SU-DHL-6 (cell line): ENCODE measurements at regions not wholly inside any gene's neighbourhood (a gene's known extent, or its start where the extent isn't known, plus 50 kb on each side); places are given as distances from the start of the nearest gene placed in this dataset.

Source experiments
- H2AFZ ChIP-seq: fragments of 200-600 bp; sonication (generic); 2 replicates; pipeline ENCODE4 v1.6.1; 2014; ENCODE audit warnings: low read depth, mild to moderate bottlenecking, moderate library complexity, mixed read lengths, antibody characterized with exemption, low read length; ENCODE audit not compliant: severe bottlenecking
- H3F3A ChIP-seq: fragments of 200-600 bp; shearing (Covaris generic); 2 replicates; pipeline ENCODE4 v1.6.0; 2016; ENCODE audit warnings: antibody characterized with exemption, mild to moderate bottlenecking; ENCODE audit not compliant: insufficient read depth
- H3K27ac ChIP-seq: fragments of 200-600 bp; sonication (generic); 2 replicates; pipeline ENCODE4 v1.5.1; 2016; ENCODE audit warnings: low read depth, mild to moderate bottlenecking, low read length, moderate library complexity, mixed read lengths
- H3K27me3 ChIP-seq: fragments of 200-600 bp; sonication (generic), shearing (Covaris generic); 2 replicates; pipeline ENCODE4 v1.6.0; 2014; ENCODE audit warnings: mild to moderate bottlenecking, low read length
- H3K36me3 ChIP-seq: fragments of 200-600 bp; sonication (generic); 2 replicates; pipeline ENCODE4 v1.6.1; 2014; ENCODE audit warnings: mild to moderate bottlenecking, low read length, mixed read lengths
- H3K4me2 ChIP-seq: fragments of 300-600, 200-600 bp; shearing (Covaris generic), sonication (generic); 2 replicates; pipeline ENCODE4 v1.6.0; 2014; ENCODE audit warnings: low read length, low read depth, mild to moderate bottlenecking; ENCODE audit not compliant: poor library complexity, severe bottlenecking
- H3K4me3 ChIP-seq: fragments of 200-600 bp; sonication (generic); 2 replicates; pipeline ENCODE4 v1.5.1; 2014; ENCODE audit warnings: antibody characterized with exemption, low read length, mild to moderate bottlenecking, mixed read lengths; ENCODE audit not compliant: insufficient read depth, poor library complexity, severe bottlenecking
- H3K79me2 ChIP-seq: fragments of 200-600 bp; sonication (generic); 2 replicates; pipeline ENCODE4 v1.6.1; 2014; ENCODE audit warnings: mild to moderate bottlenecking, low read length, moderate library complexity; ENCODE audit not compliant: insufficient read depth
- H3K9ac ChIP-seq: fragments of 200-600 bp; sonication (generic); 2 replicates; pipeline ENCODE4 v1.7.0; 2014; ENCODE audit warnings: mild to moderate bottlenecking, low read length
- H3K9me2 ChIP-seq: fragments of 200-600 bp; sonication (generic); replicated peaks from 2 replicates; pipeline ENCODE4 v1.6.1; 2014; ENCODE audit warnings: low read length; ENCODE audit not compliant: insufficient read depth
- H3K9me3 ChIP-seq: fragments of 200-600 bp; sonication (generic); 2 replicates; pipeline ENCODE4 v1.6.1; 2014; ENCODE audit warnings: low read length, mixed read lengths; ENCODE audit not compliant: insufficient read depth
- H4K20me1 ChIP-seq: fragments of 200-600 bp; sonication (generic); 2 replicates; pipeline ENCODE4 v1.6.1; 2014; ENCODE audit warnings: low read depth, mild to moderate bottlenecking, antibody characterized with exemption, low read length, moderate library complexity, mixed read lengths
- CTCF ChIP-seq: fragments of 200-600 bp; sonication (generic); IDR thresholded peaks from one replicate; pipeline ENCODE4 v1.5.1; 2017; ENCODE audit warnings: antibody characterized with exemption, mild to moderate bottlenecking, low read length, moderate library complexity; ENCODE audit not compliant: insufficient read depth, poor library complexity, severe bottlenecking
- EZH2phosphoT487 ChIP-seq: fragments of 200-600 bp; sonication (generic), shearing (Covaris generic); conservative IDR thresholded peaks from 2 replicates; pipeline ENCODE4 v1.6.1; 2018; ENCODE audit warnings: mild to moderate bottlenecking, antibody characterized with exemption, low read length, moderate library complexity, mixed read lengths

- Histone ChIP-seq H2AFZ (no peak overlapping the region), H3K9ac (no peak overlapping the region), H3F3A (no peaks in the 10 kb centered on the region; the same call in 1 of the 2 replicates), H3K27me3 (no peaks in the 10 kb centered on the region), H3K27ac (no peak overlapping the region), H3K9me2 (no peaks in the 10 kb centered on the region), H3K4me3 (no peak overlapping the region), H4K20me1 (no peaks in the 10 kb centered on the region), H3K36me3 (no peaks in the 10 kb centered on the region), H3K4me2 (no peak overlapping the region), H3K9me3 (peaks cover 4% of the 10 kb centered on the region; the same call in 1 of the 2 replicates), H3K79me2 (no peaks in the 10 kb centered on the region)
- no peak for TF ChIP-seq CTCF
- no peak for TF ChIP-seq EZH2phosphoT487
These were observed 439.3 kb downstream of the PCDH20 start for GRCh38 chr13:60976367-60976766.

GRCh38 chr13:60974296-60974695 is 441.4 kb downstream of the PCDH20 start:
- H3K27me3 ChIP-seq = no peaks in the 10 kb centered on the region
- no peak for TF ChIP-seq EZH2phosphoT487
- TF ChIP-seq CTCF = no peak

GRCh38 chr13:60973529-60973928 is 442.1 kb downstream of the PCDH20 start:
- H3K9me2 ChIP-seq = no peaks in the 10 kb centered on the region
- no peak overlapping the region for H2AFZ ChIP-seq
- H3K9ac ChIP-seq = no peak overlapping the region
- H3F3A ChIP-seq = no peaks in the 10 kb centered on the region; the same call in 1 of the 2 replicates
- no peaks in the 10 kb centered on the region for H3K27me3 ChIP-seq
- no peak overlapping the region for H3K4me2 ChIP-seq
- H3K27ac ChIP-seq = no peak overlapping the region
- H3K36me3 ChIP-seq = no peaks in the 10 kb centered on the region
- H3K79me2 ChIP-seq = no peaks in the 10 kb centered on the region
- peaks cover 3% of the 10 kb centered on the region; the same call in 1 of the 2 replicates for H3K9me3 ChIP-seq
- TF ChIP-seq EZH2phosphoT487 = no peak
- TF ChIP-seq CTCF = no peak
- no peaks in the 10 kb centered on the region for H4K20me1 ChIP-seq
- H3K4me3 ChIP-seq = no peak overlapping the region

More at GRCh38 chr13:60974296-60974695, 441.4 kb downstream of the PCDH20 start:
- no peak overlapping the region for H3K4me2 ChIP-seq
- H3F3A ChIP-seq = no peaks in the 10 kb centered on the region; the same call in 1 of the 2 replicates
- H3K9me2 ChIP-seq = no peaks in the 10 kb centered on the region
- H3K36me3 ChIP-seq = no peaks in the 10 kb centered on the region
- H3K4me3 ChIP-seq = no peak overlapping the region
- H3K9ac ChIP-seq = no peak overlapping the region
- H2AFZ ChIP-seq = no peak overlapping the region
- no peak overlapping the region for H3K27ac ChIP-seq
- no peaks in the 10 kb centered on the region for H3K79me2 ChIP-seq
- H3K9me3 ChIP-seq = peaks cover 4% of the 10 kb centered on the region; the same call in 1 of the 2 replicates
- H4K20me1 ChIP-seq = no peaks in the 10 kb centered on the region
